Stomach (tissue), 8 donors: ENCODE measurements at regions not wholly inside any gene's neighbourhood (a gene's known extent, or its start where the extent isn't known, plus 50 kb on each side); places are given as distances from the start of the nearest gene placed in this dataset.
"Not testable (repeated sequence)": the region's sequence is repeated elsewhere in the genome, so short reads cannot be mapped to it uniquely, and the experiment has no call there.

ENCODE experiments used
- DNase-seq, 2 donors: peaks; one replicate each; pipeline versions ENCODE4 v3.0.0 to v3.0.0-alpha.2; 2013 to 2019
- H3K27ac ChIP-seq, 5 donors: fragments of 200-600 bp in 4 of 5; sonication (generic) in 4 of 5; one replicate each; pipeline ENCODE4 v1.5.1; 2013 to 2019; ENCODE audit warnings: mild to moderate bottlenecking in 1 of 5, moderate library complexity in 1 of 5
- H3K27me3 ChIP-seq, 3 donors: fragments of 200-600 bp; sonication (generic); one replicate each; pipeline ENCODE4 v1.5.1; 2017 to 2019; ENCODE audit warnings: mixed run types in 1 of 3
- H3K36me3 ChIP-seq, 4 donors: fragments of 200-600 bp; sonication (generic); 1 replicate in 3 of 4; 2 replicates in 1 of 4; pipeline ENCODE4 v1.5.1; 2016 to 2019
- H3K4me1 ChIP-seq, 4 donors: fragments of 200-600 bp; sonication (generic); one replicate each; pipeline ENCODE4 v1.5.1; 2016 to 2019
- H3K4me3 ChIP-seq, 4 donors: fragments of 200-600 bp; sonication (generic) in 3 of 4; one replicate each; pipeline ENCODE4 v1.5.1; 2016 to 2019; ENCODE audit warnings: mild to moderate bottlenecking in 1 of 4
- H3K9me3 ChIP-seq, 4 donors: fragments of 200-600 bp; sonication (generic); one replicate each; pipeline ENCODE4 v1.5.1; 2016 to 2019
- CTCF ChIP-seq, 7 experiments: fragments of 450-650 bp in 4 of 7; fragments of 200-600 bp in 3 of 7; sonication (generic) in 3 of 7; IDR thresholded peaks; one replicate each; pipeline ENCODE4 v1.5.1; 2016 to 2019; ENCODE audit warnings: antibody characterized with exemption in 7 of 7, control low read depth in 2 of 7, mild to moderate bottlenecking in 1 of 7
- EP300 ChIP-seq: sonication (generic); formaldehyde crosslinking; IDR thresholded peaks from one replicate; pipeline ENCODE4 v1.6.1; 2017; ENCODE audit warnings: antibody characterized with exemption
- POLR2A ChIP-seq, 4 donors: fragments of 450-650 bp; IDR thresholded peaks; one replicate each; pipeline ENCODE4 v1.6.1; 2016; ENCODE audit warnings: antibody characterized with exemption in 4 of 4, control low read depth in 2 of 4, mild to moderate bottlenecking in 1 of 4, moderate library complexity in 1 of 4
- POLR2AphosphoS5 ChIP-seq, 3 donors: sonication (generic); formaldehyde crosslinking; IDR thresholded peaks; one replicate each; pipeline ENCODE4 v1.6.1; 2016; ENCODE audit warnings: antibody characterized with exemption in 3 of 3
- WGBS, 5 donors: extraction: QIAGEN DNeasy Blood & Tissue Kit in 3 of 5; methylation state at CpG; one replicate each; pipeline versions ENCODE4 v1.1.5 to v1.1.7; 2013 to 2018; 5-methylcytosine and 5-hydroxymethylcytosine counted together
- intact Hi-C: fragments of 100-400 bp; cut with DNase I; formaldehyde crosslinking; loops from one replicate; pipeline ENCODE4 v1.15.1; 2023; ENCODE audit warnings: low total_unique reads
- donor health status: healthy with polysubstance abuse.
- donor health status: Bipolar disorder and iron deficiency.
- donor health status: healthy.

GRCh38 chr4:38333219-38333618 lies 330.8 kb upstream of the KLF3 start:
- intact Hi-C loops: no loop called here
- peaks cover 0 to 3% (median under 1%) of the 10 kb centered on the region in 4 donors for H3K9me3 ChIP-seq
- H3K27me3 ChIP-seq: no peaks in the 10 kb centered on the region
- TF ChIP-seq POLR2AphosphoS5 (IDR thresholded peaks at IDR 0.05): no peak
- no peaks in the 10 kb centered on the region for H3K36me3 ChIP-seq
- no peak overlapping the region for H3K27ac ChIP-seq
- H3K4me3 ChIP-seq: no peak overlapping the region
- H3K4me1 ChIP-seq: peaks cover 0 to 9% (median 3%) of the 10 kb centered on the region in 4 donors
- no peak for DNase-seq
- 57 to 89% (median 85%) methylated on average over 2 of the region's 2 CpGs for WGBS, 5 donors

GRCh38 chr4:38334791-38335190 lies 329.2 kb upstream of the KLF3 start:
- 28 to 48% (median 35%) methylated on average over 1 of the region's 1 CpG for WGBS, 5 donors

GRCh38 chr4:38338939-38339338 lies 325.1 kb upstream of the KLF3 start:
- H3K27ac ChIP-seq, DNase-seq, intact Hi-C loops, H3K4me1 ChIP-seq, H3K4me3 ChIP-seq, H3K27me3 ChIP-seq, H3K36me3 ChIP-seq: not testable (repeated sequence)
- 83 to 100% (median 97%) methylated on average over 1 of the region's 1 CpG for WGBS, 5 donors
- H3K9me3 ChIP-seq: peaks cover 0 to 19% (median 8%) of the 10 kb centered on the region in 4 donors

More at GRCh38 chr4:38334791-38335190, 329.2 kb upstream of the KLF3 start:
- Histone ChIP-seq H3K27me3 (no peaks in the 10 kb centered on the region), H3K27ac (no peak overlapping the region), H3K9me3 (peaks cover 0 to 19% (median 8%) of the 10 kb centered on the region in 4 donors), H3K4me1 (peaks cover 0 to 6% (median under 1%) of the 10 kb centered on the region in 4 donors), H3K4me3 (no peak overlapping the region), H3K36me3 (no peaks in the 10 kb centered on the region)
- DNase-seq: no peak
- no peak for TF ChIP-seq POLR2A (IDR thresholded peaks at IDR 0.05)
- no peak for TF ChIP-seq POLR2AphosphoS5 (IDR thresholded peaks at IDR 0.05)
- no peak for TF ChIP-seq CTCF (IDR thresholded peaks at IDR 0.05)
- no peak for TF ChIP-seq EP300
- intact Hi-C loops: no loop called here

GRCh38 chr4:38343608-38344007 lies 320.4 kb upstream of the KLF3 start:
- WGBS, 5 donors: 71 to 87% (median 76%) methylated on average over 2 of the region's 2 CpGs
- Histone ChIP-seq H3K9me3 (peaks cover 0 to 22% (median 13%) of the 10 kb centered on the region in 4 donors), H3K36me3 (no peaks in the 10 kb centered on the region), H3K4me3 (no peak overlapping the region), H3K27ac (no peak overlapping the region), H3K4me1 (no peaks in the 10 kb centered on the region), H3K27me3 (no peaks in the 10 kb centered on the region)
- intact Hi-C loops: no loop called here
- TF ChIP-seq EP300: no peak
- DNase-seq: no peak

- intact Hi-C loops: no loop called here
- WGBS, 5 donors: 43 to 53% (median 46%) methylated on average over 1 of the region's 1 CpG
- peaks cover 0 to 10% (median 7%) of the 10 kb centered on the region in 4 donors for H3K9me3 ChIP-seq
- DNase-seq: no peak
- no peak overlapping the region for H3K4me3 ChIP-seq
- H3K36me3 ChIP-seq: no peaks in the 10 kb centered on the region
- no peak overlapping the region for H3K27ac ChIP-seq
- no peak for TF ChIP-seq POLR2A (IDR thresholded peaks at IDR 0.05)
- no peak for TF ChIP-seq CTCF (IDR thresholded peaks at IDR 0.05)
- no peaks in the 10 kb centered on the region for H3K4me1 ChIP-seq
- no peaks in the 10 kb centered on the region for H3K27me3 ChIP-seq
Observed at GRCh38 chr4:38344929-38345328, 319.1 kb upstream of the KLF3 start.

- TF ChIP-seq CTCF (IDR thresholded peaks at IDR 0.05) (no peak), POLR2AphosphoS5 (IDR thresholded peaks at IDR 0.05) (no peak), POLR2A (IDR thresholded peaks at IDR 0.05) (no peak), EP300 (no peak)
- H3K4me3 ChIP-seq: no peak overlapping the region
- H3K27me3 ChIP-seq: no peaks in the 10 kb centered on the region
- no peak overlapping the region for H3K27ac ChIP-seq
- H3K4me1 ChIP-seq: no peaks in the 10 kb centered on the region
- 71 to 89% (median 79%) methylated on average over 3 of the region's 3 CpGs for WGBS, 5 donors
- no peaks in the 10 kb centered on the region for H3K36me3 ChIP-seq
- DNase-seq: no peak
- intact Hi-C loops: no loop called here
- H3K9me3 ChIP-seq: peaks cover 0 to 15% (median 10%) of the 10 kb centered on the region in 4 donors
Observed at GRCh38 chr4:38347251-38347650, 316.7 kb upstream of the KLF3 start.
